GM18858 (cell line): ENCODE measurements at regions not wholly inside any gene's neighbourhood (a gene's known extent, or its start where the extent isn't known, plus 50 kb on each side); places are given as distances from the start of the nearest gene placed in this dataset.
"Not testable (repeated sequence)": the region's sequence is repeated elsewhere in the genome, so short reads cannot be mapped to it uniquely, and the experiment has no call there.

Experiments
- ATAC-seq: cut with Tn5 transposase; IDR thresholded peaks from one replicate; pipeline ENCODE4 v1.9.1; 2021; ENCODE audit not compliant: unreplicated experiment

GRCh38 chr1:188117436-188117835 lies 1288.7 kb downstream of the PLA2G4A start:
- ATAC-seq, result no peak

- ATAC-seq, result no peak
Measured at GRCh38 chr1:188122646-188123045, 1293.9 kb downstream of the PLA2G4A start.

- no peak for ATAC-seq
Measured at GRCh38 chr1:188127507-188127906, 1298.8 kb downstream of the PLA2G4A start.

DNA sequence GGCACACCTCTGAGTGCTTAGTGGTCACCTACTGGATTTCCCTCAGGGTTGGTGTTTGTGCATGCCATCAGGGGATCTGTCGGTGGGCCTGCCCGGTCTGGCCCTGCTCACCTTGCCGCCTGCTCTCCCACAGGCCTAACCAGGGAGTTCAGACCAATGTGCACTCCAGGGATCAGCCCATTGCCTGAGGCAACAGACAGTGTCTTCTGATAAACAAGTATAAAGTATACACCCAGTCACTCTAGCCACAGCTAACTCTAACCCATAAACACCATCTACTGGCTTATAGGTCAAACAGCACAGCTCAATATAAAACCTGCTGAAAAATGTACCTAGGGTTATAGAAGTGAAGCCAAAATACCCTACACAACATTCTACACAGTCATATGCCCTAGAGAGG lies 1300.0 kb downstream of the PLA2G4A start:
- ATAC-seq, result no peak

GRCh38 chr1:188129856-188130838 lies 1301.4 kb downstream of the PLA2G4A start:
- ATAC-seq, result no peak

GRCh38 chr1:188137221-188137620 lies 1308.5 kb downstream of the PLA2G4A start:
- no peak for ATAC-seq

GRCh38 chr1:188140958-188141357 lies 1312.2 kb downstream of the PLA2G4A start:
- ATAC-seq, result no peak

DNA sequence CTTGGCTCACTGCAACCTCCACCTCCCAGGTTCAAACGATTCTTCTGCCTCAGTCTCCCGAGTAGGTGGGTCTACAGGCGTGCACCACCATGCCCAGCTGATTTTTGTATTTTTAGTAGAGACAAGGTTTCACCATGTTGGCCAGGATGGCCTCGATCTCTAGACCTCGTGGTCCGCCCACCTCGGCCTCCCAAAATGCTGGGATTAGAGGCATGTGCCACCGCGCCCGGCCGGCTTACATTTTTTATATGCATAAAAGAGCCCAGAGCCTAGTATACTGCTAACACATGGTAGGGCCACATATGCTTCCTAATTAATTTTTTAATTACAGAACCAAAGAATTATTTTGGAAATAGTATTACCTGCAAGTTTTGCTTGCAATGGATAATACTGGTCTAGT lies 1325.4 kb downstream of the PLA2G4A start:
- no peak for ATAC-seq

- ATAC-seq, result no peak
Measured at GRCh38 chr1:188154761-188155160, 1326.0 kb downstream of the PLA2G4A start.

DNA sequence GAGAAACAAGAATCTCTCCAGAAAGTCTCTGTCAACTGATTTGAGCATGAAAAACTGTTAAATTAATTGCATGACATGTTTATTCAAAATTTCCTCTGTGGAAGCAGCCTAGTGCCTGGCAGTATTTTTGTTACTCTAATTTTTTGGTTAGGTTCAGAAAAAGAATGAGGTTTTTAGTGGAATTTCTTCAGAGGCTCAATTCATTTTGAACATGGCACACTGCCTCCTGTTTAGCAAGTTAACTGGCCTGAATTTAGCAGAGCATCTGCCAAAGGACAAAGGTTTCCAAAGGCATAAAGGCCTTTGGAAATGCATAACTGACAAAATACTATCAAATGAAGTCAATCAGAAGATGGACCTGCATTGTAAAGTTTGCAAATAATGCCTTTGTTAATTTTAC lies 1326.5 kb downstream of the PLA2G4A start:
- ATAC-seq, result no peak

DNA sequence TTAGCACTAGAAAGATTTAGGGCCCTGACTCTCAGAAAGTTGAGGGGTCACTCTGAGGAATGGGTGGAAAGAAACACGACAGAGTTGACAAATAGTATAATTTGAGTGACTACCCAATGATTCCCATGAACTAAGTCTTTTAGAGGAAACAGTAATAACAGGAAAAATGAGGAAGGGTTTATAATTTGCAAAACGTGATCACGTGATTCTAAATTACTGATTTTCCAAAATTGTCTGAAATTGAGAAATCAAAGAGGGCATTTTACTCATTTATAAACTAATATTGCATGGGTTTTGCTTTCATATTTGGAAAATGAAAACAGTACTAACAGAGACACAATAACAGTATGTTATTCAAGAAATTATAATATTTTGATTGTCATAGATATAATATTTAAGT lies 1335.7 kb downstream of the PLA2G4A start:
- no peak for ATAC-seq

DNA sequence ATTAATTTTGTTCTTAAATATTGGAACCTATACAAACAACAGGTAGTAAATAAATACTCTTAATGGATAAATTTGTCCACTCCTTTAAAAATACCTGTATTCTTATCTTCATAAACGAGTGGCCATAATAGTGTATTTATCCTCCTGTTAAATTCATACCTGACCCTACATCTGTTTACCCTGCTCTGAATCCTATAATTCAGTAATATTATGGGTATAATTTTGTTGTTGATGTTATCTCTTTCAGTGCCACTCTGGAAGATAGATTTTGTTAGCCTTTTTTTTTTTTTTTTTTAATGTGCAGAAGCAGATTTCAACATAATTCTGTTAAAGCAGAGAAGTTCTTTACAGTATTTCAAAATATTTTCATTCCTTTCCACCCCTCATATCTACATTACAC lies 1337.9 kb downstream of the PLA2G4A start:
- ATAC-seq, result no peak

DNA sequence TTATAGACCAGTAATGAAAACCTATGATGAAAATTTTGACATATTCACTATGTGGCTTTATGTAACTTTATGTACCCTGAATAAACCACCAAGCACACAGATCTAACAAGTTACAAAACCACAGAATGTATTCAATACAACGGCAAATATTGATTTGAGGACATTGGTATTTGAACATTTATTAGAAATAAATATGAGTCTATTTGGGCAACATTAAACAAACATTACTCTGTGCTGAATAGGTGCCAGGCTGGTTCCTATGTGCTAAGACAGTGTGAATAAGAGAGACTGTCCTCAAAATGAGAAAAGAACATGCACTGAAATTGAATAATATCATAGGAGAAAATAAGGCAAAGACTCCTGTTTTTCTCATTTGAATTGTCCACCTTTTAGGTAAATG lies 1341.2 kb downstream of the PLA2G4A start:
- no peak for ATAC-seq

DNA sequence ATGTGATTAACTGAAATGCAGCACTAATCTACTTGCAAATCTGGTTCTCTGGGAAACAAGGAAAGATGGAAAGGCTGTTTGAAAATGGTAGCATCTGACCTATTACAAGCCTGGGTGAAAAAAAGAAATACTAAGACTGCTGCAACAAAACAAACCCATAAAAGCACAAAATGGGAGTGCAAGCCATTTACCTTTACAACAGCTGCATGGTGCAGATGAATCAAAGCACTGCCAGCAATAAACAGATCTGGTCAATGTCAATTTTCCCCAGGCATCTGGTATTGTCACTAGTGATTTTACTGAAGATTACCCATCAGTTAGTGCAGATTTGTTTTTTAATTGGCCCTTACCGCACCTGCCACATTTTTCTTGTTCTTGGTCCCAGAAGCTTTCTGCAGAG lies 1341.7 kb downstream of the PLA2G4A start:
- no peak for ATAC-seq

- ATAC-seq, result no peak
Measured at GRCh38 chr1:188170935-188171334, 1342.2 kb downstream of the PLA2G4A start.

- ATAC-seq, result not testable (repeated sequence)
Measured at GRCh38 chr1:188182063-188182462, 1353.3 kb downstream of the PLA2G4A start.

DNA sequence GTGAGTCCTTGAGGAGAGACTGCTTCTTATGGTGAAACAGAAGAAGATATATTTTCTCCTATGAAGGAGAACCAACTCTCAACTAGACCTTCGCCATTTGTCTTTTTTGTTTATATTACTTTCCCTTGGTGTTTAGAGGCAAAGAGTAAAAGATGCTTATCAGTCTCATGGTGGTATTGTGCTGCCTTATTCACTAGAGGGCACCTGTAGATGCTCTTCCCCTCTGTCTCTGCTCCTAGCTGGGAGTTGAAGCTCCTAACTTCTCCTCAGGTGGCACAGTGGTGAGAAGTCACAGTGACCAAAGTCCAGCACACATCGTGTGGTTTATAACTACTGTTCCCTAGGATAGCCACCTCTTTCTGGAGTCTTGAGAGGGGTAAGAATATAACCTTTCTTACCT lies 1359.6 kb downstream of the PLA2G4A start:
- ATAC-seq, result no peak

DNA sequence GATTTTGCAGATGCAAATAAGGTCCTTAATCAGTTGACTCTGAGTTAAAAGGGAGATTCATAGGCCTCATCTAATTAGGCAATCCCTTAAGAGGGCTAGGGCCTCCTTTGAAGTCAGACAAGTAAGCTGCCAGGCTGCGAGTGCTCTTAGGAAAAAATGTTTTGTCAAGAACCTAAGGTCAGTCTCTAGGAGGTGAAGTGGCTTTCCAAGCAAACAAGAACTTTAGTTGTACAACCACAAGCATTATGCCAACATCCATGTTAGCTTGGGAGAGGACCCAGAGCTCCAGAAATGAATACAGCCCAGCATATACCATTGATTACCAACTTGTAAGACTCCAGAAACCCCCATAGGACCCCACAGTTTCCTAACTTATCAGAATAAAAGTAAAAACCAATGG lies 1366.2 kb downstream of the PLA2G4A start:
- ATAC-seq, result no peak

GRCh38 chr1:188218289-188218688 lies 1389.5 kb downstream of the PLA2G4A start:
- ATAC-seq, result no peak

DNA sequence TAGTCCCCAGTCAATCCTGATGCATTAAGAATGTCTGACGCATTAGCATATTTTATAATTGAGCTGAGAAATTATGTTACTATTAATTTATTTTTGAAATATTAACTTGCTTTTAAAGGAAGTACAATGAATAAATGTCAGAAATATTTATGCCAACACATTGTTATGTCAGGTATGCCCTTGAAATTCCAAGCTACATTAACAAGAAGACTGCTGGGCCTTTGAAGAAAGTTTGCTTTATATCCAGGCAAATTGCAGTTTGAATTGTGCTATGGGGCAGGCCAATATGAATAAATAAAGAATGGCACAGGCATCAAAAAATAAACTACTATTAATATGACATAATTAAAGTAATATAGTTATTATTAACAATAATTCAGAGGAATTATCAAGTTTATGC lies 1391.3 kb downstream of the PLA2G4A start:
- ATAC-seq, result no peak

- no peak for ATAC-seq
Measured at GRCh38 chr1:188224263-188224662, 1395.5 kb downstream of the PLA2G4A start.

DNA sequence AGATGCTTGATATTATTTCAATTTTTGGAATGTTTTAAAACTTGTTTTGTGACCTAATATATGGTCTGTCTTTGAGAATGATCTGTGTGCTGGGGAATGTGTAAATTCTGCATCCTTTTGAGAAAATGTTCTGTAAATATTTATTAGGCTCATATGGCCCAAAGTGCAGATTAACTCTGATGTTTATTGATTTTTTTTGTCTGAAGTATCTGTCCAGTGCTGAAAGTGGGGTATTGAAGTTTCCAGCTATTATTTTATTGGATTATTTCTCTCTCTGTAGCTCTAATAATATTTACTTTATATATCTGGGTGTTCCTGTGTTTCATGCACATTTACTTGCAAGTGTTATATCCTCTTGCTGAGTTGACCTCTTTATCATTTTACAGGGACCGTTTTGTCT lies 1397.2 kb downstream of the PLA2G4A start:
- ATAC-seq, result no peak

- no peak for ATAC-seq
Measured at GRCh38 chr1:188228623-188229022, 1399.9 kb downstream of the PLA2G4A start.
